ENCODE measurements at regions not wholly inside any gene's neighbourhood (a gene's known extent, or its start where the extent isn't known, plus 50 kb on each side); places are given as distances from the start of the nearest gene placed in this dataset.

GRCh38 chr7:109868215-109868860, 1222.6 kb upstream of the LRRN3 start:
- H3K36me3 Mint-ChIP-seq (ENCODE audit: low read depth), result no peaks in the 10 kb centered on the region
- no peak for TF ChIP-seq CTCF (conservative IDR thresholded peaks at IDR 0.05)

GRCh38 chr7:109873296-109873695, 1217.6 kb upstream of the LRRN3 start:
- Mint-ChIP-seq H3K36me3 (ENCODE audit: low read depth) (no peaks in the 10 kb centered on the region), H3K27me3 (ENCODE audit: low read depth) (no peaks in the 10 kb centered on the region), H3K4me1 (no peaks in the 10 kb centered on the region), H3K27ac (ENCODE audit: unreplicated experiment) (no peak overlapping the region), H3K9me3 (no peaks in the 10 kb centered on the region), H3K4me3 (no peak overlapping the region)
- no peak for DNase-seq (ENCODE audit: low read depth, low spot score)
- TF ChIP-seq CTCF (conservative IDR thresholded peaks at IDR 0.05), result no peak

More at GRCh38 chr7:109868215-109868860, 1222.6 kb upstream of the LRRN3 start:
- no peak for DNase-seq (ENCODE audit: low read depth, low spot score)
- Mint-ChIP-seq H3K4me1 (peaks cover 4% of the 10 kb centered on the region), H3K27me3 (ENCODE audit: low read depth) (no peaks in the 10 kb centered on the region), H3K9me3 (no peaks in the 10 kb centered on the region), H3K27ac (ENCODE audit: unreplicated experiment) (no peak overlapping the region), H3K4me3 (no peak overlapping the region)

GRCh38 chr7:109879287-109879828, 1211.6 kb upstream of the LRRN3 start:
- Mint-ChIP-seq H3K9me3 (no peaks in the 10 kb centered on the region), H3K27ac (ENCODE audit: unreplicated experiment) (no peak overlapping the region), H3K4me1 (no peaks in the 10 kb centered on the region), H3K4me3 (no peak overlapping the region), H3K27me3 (ENCODE audit: low read depth) (no peaks in the 10 kb centered on the region), H3K36me3 (ENCODE audit: low read depth) (no peaks in the 10 kb centered on the region)
- no peak for TF ChIP-seq CTCF (conservative IDR thresholded peaks at IDR 0.05)
- no peak for DNase-seq (ENCODE audit: low read depth, low spot score)

GRCh38 chr7:109890622-109891021, 1200.3 kb upstream of the LRRN3 start:
- TF ChIP-seq CTCF (conservative IDR thresholded peaks at IDR 0.05), result no peak
- Mint-ChIP-seq H3K9me3 (no peaks in the 10 kb centered on the region), H3K4me3 (no peak overlapping the region), H3K27me3 (ENCODE audit: low read depth) (no peaks in the 10 kb centered on the region), H3K36me3 (ENCODE audit: low read depth) (no peaks in the 10 kb centered on the region), H3K4me1 (no peaks in the 10 kb centered on the region), H3K27ac (ENCODE audit: unreplicated experiment) (no peak overlapping the region)
- no peak for DNase-seq (ENCODE audit: low read depth, low spot score)

- Mint-ChIP-seq H3K4me1 (no peaks in the 10 kb centered on the region), H3K9me3 (no peaks in the 10 kb centered on the region), H3K27ac (ENCODE audit: unreplicated experiment) (peak overlapping the region; percentile 53), H3K36me3 (ENCODE audit: low read depth) (no peaks in the 10 kb centered on the region), H3K4me3 (no peak overlapping the region), H3K27me3 (ENCODE audit: low read depth) (no peaks in the 10 kb centered on the region)
- TF ChIP-seq CTCF (conservative IDR thresholded peaks at IDR 0.05), result no peak
- no peak for DNase-seq (ENCODE audit: low read depth, low spot score)
Observed at GRCh38 chr7:109893231-109893630, 1197.7 kb upstream of the LRRN3 start.

Measured in neural crest cell (in vitro differentiated cells).